GM12891 (cell line): ENCODE measurements at regions not wholly inside any gene's neighbourhood (a gene's known extent, or its start where the extent isn't known, plus 50 kb on each side); places are given as distances from the start of the nearest gene placed in this dataset.

Experiments
- PAX5 ChIP-seq: IDR thresholded peaks from 2 replicates; pipeline ENCODE4 v1.6.1; 2011; ENCODE audit warnings: low read length, moderate library complexity, mild to moderate bottlenecking; ENCODE audit not compliant: insufficient read depth, severe bottlenecking
- POLR2A ChIP-seq: IDR thresholded peaks from 2 replicates; pipeline ENCODE4 v1.6.1; 2011; ENCODE audit warnings: low read depth, low read length, control low read depth
- POLR2AphosphoS5 ChIP-seq: IDR thresholded peaks from 2 replicates; pipeline ENCODE4 v1.6.1; 2011; ENCODE audit warnings: low read depth, low read length, control low read depth
- POU2F2 ChIP-seq: IDR thresholded peaks from 2 replicates; pipeline ENCODE4 v1.6.1; 2011; ENCODE audit warnings: low read depth, mild to moderate bottlenecking, control low read depth, low read length, moderate library complexity
- SPI1 ChIP-seq: IDR thresholded peaks from 2 replicates; pipeline ENCODE4 v1.6.1; 2011; ENCODE audit warnings: low read depth, low read length, control low read depth
- TAF1 ChIP-seq: IDR thresholded peaks from 2 replicates; pipeline ENCODE4 v1.6.1; 2011; ENCODE audit warnings: low read depth, low read length, control low read depth

- no peak for TF ChIP-seq POLR2A
- no peak for TF ChIP-seq POLR2AphosphoS5
- TF ChIP-seq TAF1, result no peak
- TF ChIP-seq POU2F2, result no peak
- TF ChIP-seq SPI1, result no peak
- no peak for TF ChIP-seq PAX5
These were observed 359.3 kb upstream of the EPHA4 start for GRCh38 chr2:221931251-221931991.
